ENCODE measurements at regions not wholly inside any gene's neighbourhood (a gene's known extent, or its start where the extent isn't known, plus 50 kb on each side); places are given as distances from the start of the nearest gene placed in this dataset.

GRCh38 chr5:4945296-4945695, 194.8 kb upstream of the ADAMTS16 start:
- TF ChIP-seq EZH2phosphoT487 (IDR thresholded peaks at IDR 0.05; ENCODE audit: unreplicated experiment), result no peak
- TF ChIP-seq POLR2AphosphoS5 (IDR thresholded peaks at IDR 0.05; ENCODE audit: low read depth), result no peak
- no peak for TF ChIP-seq CTCF (conservative IDR thresholded peaks at IDR 0.05; ENCODE audit: low read depth in 2 of 2)
- no peak for TF ChIP-seq EZH2 (IDR thresholded peaks at IDR 0.05; ENCODE audit: low read depth, unreplicated experiment)
- no peak for TF ChIP-seq ETS1 (IDR thresholded peaks at IDR 0.05)
- TF ChIP-seq CREB1 (CRISPR knock-in tag; IDR thresholded peaks at IDR 0.05; ENCODE audit: low read depth), result no peak
- TF ChIP-seq REST (IDR thresholded peaks at IDR 0.05; ENCODE audit: unreplicated experiment), result no peak
- no peak for TF ChIP-seq ZNF462 (CRISPR knock-in tag; IDR thresholded peaks at IDR 0.05)
- no peak for TF ChIP-seq ZNF114 (CRISPR knock-in tag; IDR thresholded peaks at IDR 0.05)
- TF ChIP-seq NANOG (IDR thresholded peaks at IDR 0.05; ENCODE audit: borderline replicate concordance), result no peak
- TF ChIP-seq JUNB (IDR thresholded peaks at IDR 0.05; ENCODE audit: unreplicated experiment), result no peak

All from GM23338 (cell line).